NCI-H1417 (cell line): ENCODE measurements at regions not wholly inside any gene's neighbourhood (a gene's known extent, or its start where the extent isn't known, plus 50 kb on each side); places are given as distances from the start of the nearest gene placed in this dataset.

Source experiments
- DNase-seq, 3 experiments: peaks; one replicate each; lab custom pipeline; 2025; lab: John Stamatoyannopoulos, UW

DNA sequence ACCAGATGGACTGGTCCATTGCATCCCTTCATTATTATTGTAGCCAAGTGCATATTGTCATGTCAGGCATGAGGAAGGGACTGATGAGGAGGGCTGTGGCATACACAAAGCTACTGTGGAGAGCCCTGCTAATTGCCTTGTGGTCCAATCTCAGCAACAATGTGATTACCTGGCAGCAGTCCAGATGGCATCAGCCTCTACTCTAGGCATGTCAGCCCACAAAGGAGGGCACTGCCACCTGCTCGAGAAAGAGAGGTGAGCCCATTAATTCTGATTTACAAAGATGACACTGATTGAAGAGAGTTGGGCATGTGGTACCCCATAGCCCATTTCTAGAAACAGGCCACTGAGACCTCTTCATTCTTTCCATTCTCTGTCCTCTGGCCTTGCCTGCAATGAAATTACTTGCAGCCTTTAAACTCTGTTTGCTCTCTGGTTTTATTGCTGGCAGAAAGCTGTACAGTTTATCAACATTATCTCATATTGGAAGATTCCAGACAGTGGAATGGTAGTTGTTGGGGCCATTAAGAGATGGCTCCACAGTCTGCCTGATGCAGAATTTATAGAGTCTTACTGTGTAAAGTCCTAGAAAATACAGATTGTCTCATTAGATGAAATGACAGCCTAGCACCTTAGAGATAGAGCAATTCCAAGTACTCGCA, 307.7 kb downstream of the ARPP21 start:
- DNase-seq = peak; percentile 46 to 84 (median 50)

DNA sequence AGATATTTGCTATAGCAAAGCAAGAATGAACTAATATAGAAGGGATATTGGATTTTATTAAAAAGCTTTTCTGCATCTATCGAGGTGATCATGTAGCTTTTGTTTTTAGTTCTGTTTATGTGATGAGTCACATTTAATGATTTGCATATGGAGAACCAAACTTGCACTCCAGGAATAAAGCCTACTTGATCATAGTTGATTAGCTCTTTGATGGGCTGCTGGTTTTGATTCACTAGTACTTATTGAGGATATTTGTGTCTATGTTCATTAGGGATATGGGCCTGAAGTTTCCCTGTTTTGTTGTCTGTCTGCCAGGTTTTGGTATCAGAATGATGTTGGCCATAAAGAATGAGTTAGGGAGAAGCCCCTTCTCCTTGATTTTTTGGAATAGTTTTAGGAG, 310.7 kb downstream of the ARPP21 start:
- no peak for DNase-seq

DNA sequence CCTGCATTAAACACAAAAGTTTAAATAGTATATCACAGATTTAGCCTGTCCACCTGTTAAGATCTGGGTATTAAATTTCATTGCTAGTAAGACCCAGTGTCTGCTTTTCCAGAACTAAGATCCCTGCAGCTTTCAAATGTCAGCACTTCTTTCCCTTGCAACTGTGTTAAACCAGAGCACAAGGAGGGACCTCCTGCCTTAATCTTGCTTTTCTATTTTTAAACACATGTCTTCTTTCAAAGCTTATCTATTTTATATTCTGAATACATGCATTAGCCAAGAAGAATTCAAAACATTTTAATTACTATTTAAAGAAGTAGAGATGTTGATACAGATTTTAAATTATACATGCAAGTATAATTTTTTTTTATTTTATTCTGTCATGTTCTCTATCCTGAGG, 315.1 kb downstream of the ARPP21 start:
- no peak for DNase-seq

DNA sequence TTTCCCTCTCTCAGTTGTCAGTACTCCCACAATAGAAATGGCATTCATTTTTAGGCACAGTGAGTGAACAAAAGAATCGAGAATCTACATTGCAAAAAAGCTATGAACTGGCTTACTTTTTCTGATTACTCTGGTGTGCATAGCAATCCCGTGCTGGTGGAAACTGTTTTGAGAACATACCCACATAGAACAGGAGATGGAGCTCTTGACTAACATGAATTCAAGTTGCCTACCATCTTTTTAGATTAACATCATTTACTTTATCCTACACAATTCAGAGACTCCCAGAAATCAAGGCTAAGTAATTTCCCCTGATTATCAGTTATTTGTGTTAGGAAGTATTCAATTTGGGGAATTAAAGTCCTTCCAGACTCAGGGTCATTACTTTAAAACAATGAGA, 326.6 kb downstream of the ARPP21 start:
- peak in 2 of 3 experiments; percentile 16 to 57 for DNase-seq

DNA sequence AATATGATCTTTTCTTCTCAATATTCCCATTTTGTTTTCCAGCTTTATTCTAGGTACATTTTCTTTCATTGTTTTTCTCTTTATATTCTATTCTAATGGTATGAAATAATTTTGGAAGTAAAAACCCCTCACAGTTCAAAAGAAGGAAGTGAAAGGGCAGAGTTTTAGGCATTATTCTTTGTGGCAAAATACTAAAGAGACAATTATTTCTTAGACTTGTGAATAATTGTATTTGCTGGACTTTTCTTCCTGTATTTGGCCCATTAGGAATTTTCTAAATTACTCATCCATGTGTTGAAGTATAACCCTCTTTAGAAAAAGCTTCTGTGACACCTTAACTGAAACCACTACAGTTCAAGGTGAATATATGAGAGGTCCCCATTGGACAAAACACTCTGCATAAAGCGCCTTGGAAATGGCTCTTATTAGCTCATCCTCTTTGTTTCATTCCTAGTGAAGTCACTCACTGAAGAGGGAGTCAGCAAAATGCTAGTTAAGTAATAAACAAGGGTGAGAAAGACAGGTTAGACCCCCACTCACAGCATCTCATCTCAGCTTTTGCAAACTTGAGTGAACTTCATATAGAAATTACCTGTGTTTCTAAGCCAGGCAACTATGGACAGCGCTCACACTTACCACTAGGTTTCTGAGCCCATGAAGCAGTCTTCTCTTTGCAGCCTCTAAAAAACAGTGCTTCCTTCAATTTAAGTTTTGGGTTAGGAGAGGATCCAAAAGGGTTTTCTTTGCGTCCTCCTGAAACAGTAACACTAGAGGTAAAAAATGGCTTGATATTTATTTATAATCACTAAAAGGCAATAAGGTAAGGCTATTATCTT, 327.5 kb downstream of the ARPP21 start:
- DNase-seq = peak in 1 of 3 experiments; percentile 1

DNA sequence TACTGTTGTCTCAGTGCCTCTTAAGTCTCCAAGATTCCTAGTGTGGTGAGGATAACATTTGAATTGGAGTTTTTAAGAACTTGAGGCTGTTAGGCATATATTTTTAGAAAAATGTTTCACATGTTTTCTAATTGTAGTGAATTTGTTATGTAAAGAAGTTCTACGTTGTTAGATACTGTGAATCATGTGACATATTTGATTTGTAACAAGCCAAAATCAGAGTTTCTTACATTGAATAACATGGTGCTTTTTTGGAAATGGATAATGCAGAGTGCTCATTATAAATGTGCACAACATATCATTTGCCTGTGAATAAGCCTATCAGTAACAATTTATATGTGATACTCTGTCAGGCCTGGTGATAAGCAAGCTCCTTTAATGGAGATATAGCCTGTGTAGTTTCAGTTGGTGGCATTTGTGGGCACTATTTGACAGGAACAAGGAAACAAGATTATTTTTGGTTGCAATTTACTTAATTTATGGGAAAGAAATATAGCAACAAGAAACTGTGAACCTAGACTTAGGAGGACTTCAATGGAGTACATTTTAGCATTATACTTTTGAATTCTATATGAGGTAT, 328.8 kb downstream of the ARPP21 start:
- DNase-seq = no peak

DNA sequence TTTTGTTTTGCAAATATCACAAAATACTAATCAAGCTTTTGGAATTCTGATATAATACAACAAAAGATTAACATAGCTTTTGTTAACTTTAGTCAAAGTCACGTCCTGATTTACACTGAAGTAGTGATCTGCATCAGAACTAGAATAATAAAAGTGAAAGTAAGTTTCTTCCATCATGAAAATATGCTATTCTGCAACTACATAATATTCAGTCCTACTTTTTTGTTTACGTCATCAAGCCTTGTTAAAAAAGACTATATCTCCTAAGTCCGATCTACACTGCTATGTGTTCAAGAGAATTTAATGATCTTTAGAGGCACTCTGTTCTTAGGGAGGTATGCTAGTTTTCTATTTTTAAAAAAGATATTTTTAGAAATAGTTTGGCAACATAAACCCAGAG, 330.1 kb downstream of the ARPP21 start:
- DNase-seq = no peak

- DNase-seq = peak in 1 of 3 experiments; percentile 24
Observed at GRCh38 chr3:35970793-35971192, 331.5 kb downstream of the ARPP21 start.

DNA sequence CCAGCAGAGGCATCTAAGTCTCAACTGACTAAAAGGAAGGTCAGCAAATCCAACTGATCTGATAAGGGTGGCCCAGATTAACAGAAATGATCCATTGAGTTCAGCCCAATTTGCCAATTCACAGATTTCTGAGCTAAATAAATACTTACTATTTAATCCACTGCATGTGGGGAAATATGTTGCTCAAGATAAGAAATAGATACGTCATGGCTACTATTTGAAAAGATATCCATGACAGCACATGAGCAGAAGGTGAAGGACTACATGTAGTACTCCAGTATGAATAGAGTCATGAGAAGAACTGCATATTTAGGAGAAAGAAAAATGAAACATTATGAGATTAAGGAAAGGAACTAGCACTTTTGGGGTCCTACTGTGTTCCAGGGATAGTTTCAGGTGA, 332.4 kb downstream of the ARPP21 start:
- DNase-seq = peak in 1 of 3 experiments; percentile 4

GRCh38 chr3:35974872-35975271, 335.5 kb downstream of the ARPP21 start:
- DNase-seq = no peak

DNA sequence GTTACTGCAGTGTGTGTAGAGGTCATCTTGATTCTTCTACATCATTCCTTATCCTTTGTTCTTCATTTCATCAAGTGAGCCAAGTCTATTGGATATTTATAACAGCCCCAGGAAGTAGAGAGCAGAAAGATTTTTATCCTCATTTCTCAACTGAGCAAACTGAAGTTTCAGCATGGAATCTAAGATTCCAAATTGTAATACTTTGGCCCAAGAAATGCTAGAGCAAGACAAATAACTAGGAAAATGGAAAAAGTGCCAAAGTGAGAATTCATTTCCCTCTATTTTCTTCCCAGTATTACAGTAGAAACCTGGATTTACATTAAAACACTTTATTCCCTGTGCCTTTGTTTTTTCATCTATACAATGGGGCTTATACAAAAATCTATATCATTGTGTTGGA, 346.8 kb downstream of the ARPP21 start:
- DNase-seq = no peak

DNA sequence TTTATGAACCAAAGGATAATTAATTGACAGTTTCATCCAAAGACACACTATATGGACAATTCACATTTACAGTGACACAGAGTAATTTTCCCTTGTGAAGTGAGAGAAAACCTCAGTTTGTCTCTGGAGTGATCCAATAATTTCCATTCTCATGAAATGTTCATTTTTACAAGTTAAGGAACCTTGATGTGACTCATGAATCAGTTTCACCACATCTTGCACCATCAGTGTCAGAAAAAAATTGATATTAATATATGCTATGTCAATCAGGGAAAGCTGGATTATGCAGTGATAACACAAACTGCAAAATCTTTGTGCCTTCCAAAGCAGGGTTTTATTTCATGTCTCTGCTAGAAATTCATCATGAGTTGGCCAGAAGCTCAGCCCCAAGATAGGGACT, 348.1 kb downstream of the ARPP21 start:
- no peak for DNase-seq

DNA sequence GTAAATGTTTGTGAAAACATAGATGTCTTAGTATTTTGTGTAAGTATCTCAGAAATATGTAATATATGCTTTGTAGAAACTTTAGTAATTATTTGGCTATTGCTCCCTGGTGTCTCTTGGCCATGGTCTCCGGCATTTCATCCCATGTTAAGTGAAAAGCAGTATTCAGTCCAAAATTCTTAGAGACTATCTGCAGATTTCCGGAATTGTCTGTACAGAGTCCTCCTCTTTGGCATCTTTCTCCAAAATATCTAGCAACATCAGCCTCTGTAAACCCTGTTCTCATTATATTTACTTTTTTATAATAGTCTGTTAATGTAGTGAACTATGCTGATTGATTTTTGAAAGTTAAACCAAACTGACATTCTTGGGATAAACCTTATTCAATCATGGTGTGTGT, 352.7 kb downstream of the ARPP21 start:
- no peak for DNase-seq

- DNase-seq = no peak
Observed at GRCh38 chr3:36011791-36012190, 368.5 kb upstream of the STAC start.

DNA sequence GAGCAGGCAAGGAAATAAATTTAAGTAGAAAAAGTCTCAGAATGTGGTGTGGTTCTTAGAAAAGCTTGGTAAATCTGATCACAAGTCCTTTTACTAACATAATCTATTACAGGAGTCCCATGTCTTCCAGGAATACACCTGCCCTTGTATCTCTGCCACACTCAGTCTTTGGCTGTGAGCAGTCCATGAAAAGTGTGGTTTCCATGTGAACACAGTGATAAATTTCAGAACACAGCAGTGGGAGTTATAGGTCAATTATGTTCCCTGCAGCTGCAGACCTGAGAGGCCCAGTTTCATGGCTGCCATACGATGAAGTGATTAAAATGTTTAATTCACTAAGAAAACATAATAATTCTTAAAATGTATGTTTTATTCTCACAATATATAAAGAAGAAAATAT, 366.9 kb upstream of the STAC start:
- DNase-seq = peak in 1 of 3 experiments; percentile 3

GRCh38 chr3:36025232-36025631, 355.1 kb upstream of the STAC start:
- no peak for DNase-seq

DNA sequence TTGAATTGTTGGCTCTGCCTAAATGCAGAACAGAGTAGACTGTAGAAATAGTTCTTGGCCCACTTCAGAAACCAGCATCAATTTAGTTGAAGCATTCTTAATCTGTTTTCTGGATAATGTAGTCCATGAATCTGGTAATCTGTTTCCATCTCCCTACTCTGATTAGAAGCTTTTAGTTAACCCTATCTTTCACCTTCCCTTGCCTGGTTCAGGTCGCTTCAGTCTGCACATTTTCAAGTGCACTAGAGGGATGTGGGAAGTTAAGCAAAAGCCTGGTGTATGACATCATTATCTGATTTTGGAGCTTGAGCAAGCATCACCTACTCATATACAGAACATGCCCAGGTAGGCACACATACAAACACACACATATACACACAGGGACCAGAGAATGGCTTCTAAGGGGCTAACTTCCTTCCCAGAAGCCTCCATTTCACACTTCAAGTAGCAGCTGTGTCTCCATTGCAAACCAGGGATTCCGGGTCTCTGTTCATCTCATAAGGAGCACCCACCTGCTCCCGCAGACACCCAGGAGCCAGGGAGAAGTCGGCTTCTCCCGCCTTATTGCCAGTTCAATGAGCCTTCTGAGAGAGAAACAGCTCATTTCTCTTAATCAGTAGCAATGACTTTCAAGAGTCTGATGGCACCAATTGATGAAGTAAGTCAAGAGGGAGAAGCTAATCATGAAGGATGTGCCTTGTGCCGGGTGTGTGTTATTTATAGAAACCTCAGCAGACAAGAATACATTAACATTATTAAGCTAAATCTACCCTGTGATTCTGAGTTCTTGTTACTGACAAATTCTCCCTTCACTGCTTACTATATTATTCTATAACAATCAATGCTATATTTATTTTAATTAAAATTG, 347.9 kb upstream of the STAC start:
- peak in 1 of 3 experiments; percentile 0 for DNase-seq

- DNase-seq = peak in 2 of 3 experiments; percentile 54 to 82
Observed at GRCh38 chr3:36058404-36059030, 321.8 kb upstream of the STAC start.

DNA sequence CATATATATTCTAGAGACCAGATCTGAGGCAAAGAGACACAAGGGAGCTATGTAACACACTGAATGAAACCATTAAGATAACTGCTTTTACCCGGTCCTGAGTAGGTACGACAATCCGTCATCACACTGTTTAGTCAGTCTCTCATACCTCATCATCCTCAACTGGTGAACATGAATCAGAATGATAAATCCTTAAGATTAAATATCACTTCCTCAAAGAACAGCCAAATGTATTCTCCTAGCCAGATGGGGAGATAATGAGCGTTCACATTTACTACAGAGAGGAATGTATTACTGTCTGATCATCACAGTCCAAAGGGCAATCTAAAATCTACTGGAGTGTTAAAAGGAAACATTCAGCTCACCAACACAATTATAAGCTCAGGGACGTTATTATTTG, 319.4 kb upstream of the STAC start:
- peak in 2 of 3 experiments; percentile 1 to 43 for DNase-seq

DNA sequence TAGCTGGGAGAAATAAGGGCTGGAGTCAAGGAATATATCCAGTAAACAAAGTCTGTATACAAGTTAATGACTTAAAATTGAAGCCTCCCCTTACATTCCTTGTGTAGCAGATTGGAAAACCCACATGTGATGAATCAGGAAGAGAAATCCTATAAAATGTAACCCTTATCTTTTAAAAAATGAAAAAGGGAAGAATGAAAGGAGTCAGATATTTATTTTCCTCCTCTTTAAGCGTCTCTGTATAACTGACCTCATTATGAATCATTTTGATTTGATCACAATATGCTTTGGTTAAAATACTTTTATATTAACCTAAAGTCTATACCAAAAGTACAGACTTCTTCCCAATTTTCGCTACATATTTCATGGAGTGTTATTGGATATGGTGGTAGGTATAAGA, 316.3 kb upstream of the STAC start:
- DNase-seq = no peak

- no peak for DNase-seq
Observed at GRCh38 chr3:36065321-36065720, 315.0 kb upstream of the STAC start.

DNA sequence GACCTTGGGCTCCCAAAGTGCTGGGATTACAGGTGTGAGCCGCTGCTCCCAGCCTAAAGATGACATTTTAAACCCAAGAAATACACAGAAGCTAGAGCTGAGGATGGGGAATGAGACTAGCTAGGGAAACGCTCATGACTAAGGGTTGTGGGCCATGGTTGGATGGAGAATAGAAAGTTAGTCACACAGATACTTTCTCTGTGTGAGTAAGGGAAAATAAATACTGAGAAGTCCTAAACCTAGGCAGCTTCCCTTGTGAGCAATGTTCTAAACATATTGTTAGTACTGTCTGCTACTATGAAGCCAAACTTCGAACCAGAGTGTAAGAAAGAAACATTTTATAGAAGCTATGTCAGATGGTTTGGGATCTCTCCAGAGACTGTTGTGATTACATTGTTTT, 304.8 kb upstream of the STAC start:
- DNase-seq = no peak
